Ovary (tissue), 3 donors: ENCODE measurements at regions not wholly inside any gene's neighbourhood (a gene's known extent, or its start where the extent isn't known, plus 50 kb on each side); places are given as distances from the start of the nearest gene placed in this dataset.

Experiments used
- POLR2A ChIP-seq: fragments of 450-650 bp; IDR thresholded peaks from one replicate; pipeline ENCODE4 v1.6.1; 2017; ENCODE audit warnings: antibody characterized with exemption, mild to moderate bottlenecking, moderate library complexity
- TF ChIP-seq, protein P1 (sequence below), 3 donors: fragments of 450-650 bp in 2 of 3; fragments of 200-600 bp in 1 of 3; IDR thresholded peaks; one replicate each; pipeline versions ENCODE4 v1.5.1 to v1.8.0; 2016 to 2022; ENCODE audit warnings: antibody characterized with exemption in 3 of 3, mild to moderate bottlenecking in 1 of 3
- donor health status: DM: no; HTN: no; CAD: no.

DNA sequence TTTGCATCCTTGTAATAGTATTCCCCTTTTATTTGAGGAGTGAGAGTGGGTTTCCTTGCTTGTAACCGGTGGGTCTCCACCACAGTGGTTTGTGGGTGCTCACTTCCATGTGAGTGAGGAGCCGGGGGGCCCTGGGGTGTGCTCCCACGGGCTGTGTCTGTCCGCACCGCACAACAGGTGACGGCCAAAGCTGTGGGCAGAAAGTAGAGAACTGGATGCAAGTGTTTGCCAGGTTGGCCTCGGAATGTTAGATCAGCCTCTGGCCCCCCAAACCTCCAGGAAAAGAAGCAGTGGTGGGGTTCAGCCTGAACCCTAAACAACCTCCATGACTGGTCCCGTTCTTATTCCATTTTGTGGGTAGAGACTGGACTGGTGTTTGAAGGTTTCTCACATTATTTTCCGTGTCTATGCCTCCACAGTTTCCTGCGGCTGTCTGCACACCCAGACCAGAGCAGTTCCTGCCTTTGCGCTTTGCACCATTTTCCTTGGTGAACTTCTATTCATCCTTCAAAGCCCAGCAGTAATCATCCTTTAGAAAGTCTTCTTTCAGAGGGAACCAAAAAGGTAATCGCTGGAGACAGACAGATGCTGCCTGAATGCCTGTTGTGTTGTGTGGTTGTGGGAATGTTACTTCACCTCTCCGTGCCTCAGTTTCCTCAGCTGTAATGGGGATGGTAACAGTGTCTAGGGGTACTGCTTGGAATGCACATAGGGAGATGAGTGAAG lies 77.2 kb downstream of the MYEOV start:
- TF ChIP-seq, protein P1, sequence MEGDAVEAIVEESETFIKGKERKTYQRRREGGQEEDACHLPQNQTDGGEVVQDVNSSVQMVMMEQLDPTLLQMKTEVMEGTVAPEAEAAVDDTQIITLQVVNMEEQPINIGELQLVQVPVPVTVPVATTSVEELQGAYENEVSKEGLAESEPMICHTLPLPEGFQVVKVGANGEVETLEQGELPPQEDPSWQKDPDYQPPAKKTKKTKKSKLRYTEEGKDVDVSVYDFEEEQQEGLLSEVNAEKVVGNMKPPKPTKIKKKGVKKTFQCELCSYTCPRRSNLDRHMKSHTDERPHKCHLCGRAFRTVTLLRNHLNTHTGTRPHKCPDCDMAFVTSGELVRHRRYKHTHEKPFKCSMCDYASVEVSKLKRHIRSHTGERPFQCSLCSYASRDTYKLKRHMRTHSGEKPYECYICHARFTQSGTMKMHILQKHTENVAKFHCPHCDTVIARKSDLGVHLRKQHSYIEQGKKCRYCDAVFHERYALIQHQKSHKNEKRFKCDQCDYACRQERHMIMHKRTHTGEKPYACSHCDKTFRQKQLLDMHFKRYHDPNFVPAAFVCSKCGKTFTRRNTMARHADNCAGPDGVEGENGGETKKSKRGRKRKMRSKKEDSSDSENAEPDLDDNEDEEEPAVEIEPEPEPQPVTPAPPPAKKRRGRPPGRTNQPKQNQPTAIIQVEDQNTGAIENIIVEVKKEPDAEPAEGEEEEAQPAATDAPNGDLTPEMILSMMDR (IDR thresholded peaks at IDR 0.05) = no peak
- no peak for TF ChIP-seq POLR2A
